KG1 (cell line): ENCODE measurements at regions not wholly inside any gene's neighbourhood (a gene's known extent, or its start where the extent isn't known, plus 50 kb on each side); places are given as distances from the start of the nearest gene placed in this dataset.
"Not testable (repeated sequence)": the region's sequence is repeated elsewhere in the genome, so short reads cannot be mapped to it uniquely, and the experiment has no call there.

ENCODE experiments used
- DNase-seq: peaks from one replicate; lab custom pipeline; 2025; lab: John Stamatoyannopoulos, UW

DNA sequence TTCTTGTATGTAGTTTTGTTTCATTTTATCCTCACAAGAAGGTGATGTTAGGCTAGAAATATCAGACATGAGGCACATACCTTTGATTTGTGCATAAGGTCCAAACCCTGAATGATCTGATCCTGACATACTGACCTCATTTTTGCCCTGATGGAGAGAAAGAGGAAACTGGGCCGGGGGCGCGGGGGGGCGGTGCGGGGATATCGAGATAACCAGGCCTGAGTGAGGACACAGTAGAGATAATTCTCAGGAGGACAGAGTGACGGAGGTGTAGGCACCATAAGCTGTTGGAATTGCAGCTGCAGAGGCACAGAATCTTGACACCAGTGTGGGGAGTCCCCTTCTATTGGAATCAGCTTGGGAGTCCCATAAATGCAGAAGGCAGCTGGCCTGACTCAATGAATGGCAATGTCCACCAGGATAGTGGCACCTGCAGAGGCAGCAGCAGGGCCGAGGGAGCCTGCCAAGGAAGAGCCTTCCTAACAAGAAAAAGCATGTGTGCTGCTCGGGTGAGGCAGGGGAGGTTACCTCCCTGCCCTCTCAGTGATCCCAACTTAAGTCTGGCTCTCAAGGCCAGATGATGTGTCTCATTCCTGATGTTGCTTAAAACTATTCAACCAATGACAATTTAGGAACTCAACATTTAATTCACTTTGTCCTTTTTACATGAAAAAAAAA, 234.3 kb upstream of the MSX2 start:
- no peak for DNase-seq

DNA sequence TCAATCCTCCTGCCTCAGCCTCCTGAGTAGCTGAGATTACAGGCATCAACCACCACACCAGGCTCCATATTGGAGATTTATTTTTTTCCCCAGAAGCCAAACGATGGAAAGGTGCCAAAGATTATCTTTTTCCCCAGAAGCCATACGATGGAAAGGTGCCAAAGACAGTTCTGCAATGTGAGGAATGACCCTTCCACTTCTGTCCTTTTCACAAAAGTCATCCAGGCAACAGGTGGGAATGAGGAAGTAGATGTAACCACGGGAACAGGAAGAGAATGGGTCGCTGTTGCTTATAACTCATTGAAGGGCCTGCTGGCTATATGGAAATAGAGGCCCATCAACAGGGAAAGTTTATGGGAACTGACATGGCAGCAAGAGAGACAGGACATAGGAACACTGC, 233.7 kb upstream of the MSX2 start:
- DNase-seq = no peak

DNA sequence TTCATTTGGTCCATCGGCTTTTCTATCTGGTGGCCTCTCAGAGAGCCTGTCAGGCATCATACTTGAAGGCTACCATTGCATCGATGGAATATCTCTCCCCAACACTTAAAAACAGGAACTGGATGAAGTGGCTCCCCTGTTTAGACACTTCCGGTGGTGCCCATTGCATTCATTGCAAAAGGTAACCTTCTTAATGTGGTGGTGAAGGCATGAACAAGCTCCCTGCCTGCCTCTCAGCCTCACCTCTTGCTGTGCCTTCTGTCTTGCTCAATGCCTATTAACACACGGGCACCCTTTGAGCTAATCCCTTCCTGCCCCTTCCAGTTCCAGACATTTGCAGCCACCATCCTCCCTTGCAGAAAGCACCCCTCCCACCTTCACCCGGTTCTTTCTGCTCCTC, 233.1 kb upstream of the MSX2 start:
- no peak for DNase-seq

GRCh38 chr5:174491761-174492350, 232.5 kb upstream of the MSX2 start:
- DNase-seq = no peak

DNA sequence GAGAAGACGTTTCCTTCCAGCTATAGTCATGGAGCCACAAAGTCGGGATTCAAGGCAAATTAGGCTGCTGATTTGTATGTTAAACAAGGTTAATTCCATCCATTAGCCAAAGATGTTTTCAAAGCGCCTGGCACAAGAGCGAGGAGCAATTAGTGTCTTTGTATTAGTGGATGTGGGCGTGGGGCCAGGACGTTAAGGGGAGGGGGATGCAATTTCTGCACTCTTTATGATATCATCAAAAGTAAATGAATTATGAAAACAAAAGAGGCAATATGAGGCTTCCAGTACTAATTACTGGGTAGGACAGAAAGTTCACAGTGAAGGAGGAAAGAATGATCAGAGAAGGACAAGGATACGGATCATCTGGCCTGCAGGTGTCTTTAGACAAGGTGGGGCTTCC, 230.9 kb upstream of the MSX2 start:
- no peak for DNase-seq

- DNase-seq = not testable (repeated sequence)
These were observed 226.4 kb upstream of the MSX2 start for GRCh38 chr5:174497939-174498338.

DNA sequence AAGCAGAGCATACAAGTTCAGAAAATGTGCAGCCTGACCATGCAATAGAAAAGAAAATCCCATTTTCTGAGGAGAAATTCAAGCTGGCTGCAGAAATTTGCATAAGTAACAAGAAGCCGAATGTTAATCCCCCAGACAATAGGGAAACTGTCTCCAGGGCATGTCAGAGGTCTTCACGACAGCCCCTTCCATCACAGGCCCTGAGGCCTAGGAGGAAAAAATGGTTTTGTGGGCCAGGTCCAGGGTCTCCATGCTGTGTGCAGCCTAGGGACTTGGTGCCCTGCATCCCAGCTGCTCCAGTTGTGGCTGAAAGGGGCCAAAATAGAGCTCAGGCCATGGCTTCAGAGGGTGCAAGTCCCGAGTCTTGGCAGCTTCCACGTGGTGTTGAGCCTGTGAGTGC, 225.8 kb upstream of the MSX2 start:
- not testable (repeated sequence) for DNase-seq

GRCh38 chr5:174500636-174501035, 223.7 kb upstream of the MSX2 start:
- DNase-seq = no peak

GRCh38 chr5:174501461-174502069, 222.8 kb upstream of the MSX2 start:
- DNase-seq = no peak

DNA sequence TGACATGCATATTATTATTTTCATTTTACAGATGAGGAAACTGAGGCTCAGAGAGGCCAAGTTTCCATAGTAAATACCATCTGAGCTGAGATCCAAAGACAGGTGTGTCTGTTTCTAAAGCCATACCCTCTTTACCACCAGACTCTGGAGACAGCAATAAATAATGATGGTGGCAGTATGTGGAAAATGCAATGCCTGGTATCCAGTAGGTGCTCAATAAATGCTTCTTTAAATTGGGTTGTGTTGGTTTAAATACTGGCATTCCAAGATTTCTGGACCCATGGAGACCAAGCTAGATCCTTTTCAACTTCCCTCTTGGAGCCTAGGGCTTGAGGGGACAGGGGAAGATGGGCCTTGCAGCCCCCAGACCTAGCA, 221.3 kb upstream of the MSX2 start:
- no peak for DNase-seq

DNA sequence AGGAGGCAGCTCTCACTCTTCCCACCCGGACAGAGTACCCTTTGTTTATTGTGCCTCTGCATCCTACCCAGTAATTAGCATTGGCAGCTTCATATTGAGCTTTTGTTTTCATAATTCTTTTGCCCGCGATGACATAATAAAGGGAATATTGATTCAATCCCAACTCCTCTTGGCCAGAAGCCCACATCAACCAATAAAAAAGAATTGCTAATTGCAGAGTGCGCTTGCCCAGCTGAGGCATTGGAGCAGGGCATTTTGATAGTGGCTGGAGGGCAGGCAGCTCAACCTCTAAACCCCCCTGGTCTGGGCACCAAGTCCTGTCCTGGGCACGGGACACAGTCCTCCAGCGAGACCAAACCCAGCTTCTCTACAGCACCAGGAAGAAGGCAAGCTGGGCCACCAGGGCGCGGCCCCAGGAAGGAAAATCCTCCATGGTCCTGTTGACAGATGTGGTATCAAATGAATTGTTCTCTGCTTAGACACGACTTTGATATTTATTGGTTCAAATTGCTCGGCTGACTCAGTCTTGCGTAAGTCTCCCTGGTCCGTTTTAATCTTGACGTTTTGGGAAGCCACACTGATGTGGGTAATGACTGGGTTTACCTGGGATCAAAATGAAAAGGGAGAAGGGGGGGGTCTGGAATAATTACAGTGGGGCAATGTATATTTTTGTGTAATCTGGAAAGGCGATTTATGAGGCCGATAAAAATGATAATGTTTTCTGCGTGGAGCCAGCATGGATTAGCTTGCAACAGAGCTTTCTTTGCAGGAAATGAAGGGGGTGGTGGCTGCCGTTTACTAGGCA, 220.7 kb upstream of the MSX2 start:
- no peak for DNase-seq

DNA sequence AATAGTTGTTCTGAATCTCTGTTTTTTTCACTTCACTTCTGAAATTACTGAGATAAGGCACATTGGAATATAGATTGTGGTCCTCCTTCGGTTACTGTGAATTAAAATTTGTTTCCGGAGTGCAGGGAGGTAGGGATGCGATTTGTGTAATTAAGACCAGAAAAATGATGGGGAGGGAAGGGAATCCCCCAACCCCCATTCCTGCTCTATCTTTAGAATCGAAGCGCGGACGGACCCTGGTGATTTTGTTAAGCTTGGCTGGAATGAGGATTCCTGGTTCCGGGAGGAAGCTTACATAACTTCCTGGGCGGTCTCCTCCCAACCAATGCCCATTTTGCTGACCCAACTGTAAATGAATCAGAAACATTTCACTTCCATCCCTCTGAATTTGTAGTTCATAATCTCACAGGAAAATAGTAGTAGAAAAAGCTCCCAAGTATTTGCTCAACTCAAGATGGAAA, 220.1 kb upstream of the MSX2 start:
- no peak for DNase-seq

GRCh38 chr5:174505621-174506020, 218.8 kb upstream of the MSX2 start:
- no peak for DNase-seq

DNA sequence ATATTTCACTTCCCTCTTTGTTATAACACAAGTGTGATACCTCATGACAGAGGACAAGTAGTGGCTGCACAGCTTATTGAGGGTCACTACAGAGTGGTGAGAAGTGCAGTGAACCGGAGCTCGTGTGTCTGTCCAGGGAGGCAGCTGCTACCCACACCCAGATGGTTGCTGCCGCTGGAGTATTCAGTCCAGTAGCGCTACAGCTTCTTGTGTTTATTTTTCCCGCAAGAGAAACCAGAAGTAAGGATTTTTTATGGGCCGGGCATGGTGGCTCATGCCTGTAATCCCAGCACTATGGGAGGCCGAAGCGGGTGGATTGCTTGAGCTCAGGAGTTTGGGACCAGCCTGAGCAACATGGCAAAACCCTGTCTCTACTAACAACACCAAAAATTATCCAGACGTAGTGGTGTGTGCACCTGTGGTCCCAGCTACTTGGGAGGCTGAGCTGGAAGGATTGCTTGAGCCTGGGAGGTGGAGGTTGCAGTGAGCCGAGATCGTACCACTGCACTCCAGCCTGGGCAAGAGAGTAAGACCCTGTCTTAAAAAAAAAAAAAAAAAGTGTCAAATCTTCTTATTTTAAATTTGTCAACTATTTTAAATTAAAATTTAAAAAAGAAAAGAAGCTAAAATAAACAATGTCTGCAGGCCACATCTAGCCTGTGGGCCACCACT, 213.5 kb upstream of the MSX2 start:
- not testable (repeated sequence) for DNase-seq

DNA sequence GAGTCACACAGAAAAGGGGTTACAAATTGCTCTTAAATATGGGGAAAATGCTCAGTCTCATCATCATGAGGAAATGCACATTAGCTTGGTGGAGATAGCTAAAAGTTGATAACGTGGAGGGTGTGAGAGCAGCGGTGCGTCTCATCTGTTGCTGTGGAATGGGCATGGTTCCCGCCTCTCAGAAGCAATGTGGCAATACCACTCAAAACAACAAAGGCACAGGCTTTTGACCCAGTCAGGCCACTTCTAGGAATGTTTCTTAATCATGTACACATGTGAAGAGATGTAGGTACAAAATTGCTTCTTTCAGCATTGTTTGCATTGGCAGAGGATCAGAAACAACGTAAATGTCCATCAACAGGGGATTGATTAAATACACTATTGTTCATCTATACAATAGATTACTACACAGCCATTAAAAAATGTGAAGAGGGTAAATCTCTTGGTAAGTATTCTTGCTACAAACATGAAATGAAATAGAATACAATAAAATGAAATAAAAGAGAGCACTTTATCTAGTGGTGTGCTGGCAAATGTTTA, 212.6 kb upstream of the MSX2 start:
- no peak for DNase-seq

DNA sequence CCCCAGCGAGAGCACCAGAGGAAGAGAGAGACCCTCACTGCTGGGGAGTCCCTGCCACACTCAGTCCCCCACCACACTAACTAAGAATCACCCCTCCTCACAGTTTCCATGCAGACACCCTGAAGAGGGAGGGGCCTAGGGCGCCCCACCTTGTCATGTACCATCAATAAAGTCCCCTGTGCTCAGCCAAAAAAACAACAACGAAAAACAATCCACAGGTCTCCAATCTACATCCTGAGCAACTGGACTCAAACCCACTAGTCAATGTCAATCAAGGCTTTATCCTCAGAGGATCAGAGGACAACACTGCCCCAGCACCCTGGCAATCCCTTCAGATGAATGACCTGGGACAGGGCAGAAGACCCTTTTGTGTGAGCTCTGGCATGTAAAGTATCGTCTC, 210.1 kb upstream of the MSX2 start:
- DNase-seq = no peak

GRCh38 chr5:174514983-174515394, 209.4 kb upstream of the MSX2 start:
- DNase-seq = no peak

DNA sequence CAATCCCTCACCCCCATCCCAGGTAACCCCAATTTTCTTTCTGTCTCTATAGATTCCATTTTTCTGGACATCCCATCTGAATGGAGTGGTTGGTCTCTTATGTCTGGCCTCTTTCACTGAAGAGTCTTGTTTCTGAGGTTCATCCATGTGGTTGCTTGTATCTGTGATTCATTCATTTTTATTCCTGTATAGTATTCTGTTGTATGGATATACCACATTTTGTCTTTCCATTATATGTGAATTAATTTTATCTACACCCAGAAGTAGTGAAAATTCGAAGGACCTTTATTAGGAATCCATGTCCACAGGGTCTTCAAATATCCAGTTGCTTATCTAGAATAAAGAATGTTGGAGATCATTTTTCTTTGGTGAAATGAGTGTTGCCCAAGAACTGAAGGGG, 207.6 kb upstream of the MSX2 start:
- DNase-seq = no peak

DNA sequence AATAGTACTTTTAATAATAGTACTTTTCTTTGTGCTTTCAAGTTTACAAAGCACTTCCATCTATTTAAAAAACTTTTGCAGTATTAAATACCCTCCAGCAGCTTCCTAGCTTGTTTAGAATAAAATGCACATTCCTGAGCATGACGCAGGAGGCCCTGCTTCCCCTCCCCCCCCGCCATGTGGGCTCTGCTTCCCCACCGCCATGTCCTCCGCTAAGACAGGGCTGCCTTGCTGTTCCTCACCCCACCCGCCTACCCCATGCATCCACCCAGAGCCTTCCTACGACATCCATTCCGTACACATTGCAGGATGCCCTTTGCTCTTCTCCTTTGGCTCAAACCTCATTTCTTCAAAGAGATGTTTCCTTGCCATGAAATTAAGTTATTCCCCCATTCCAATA, 205.9 kb upstream of the MSX2 start:
- DNase-seq = no peak

DNA sequence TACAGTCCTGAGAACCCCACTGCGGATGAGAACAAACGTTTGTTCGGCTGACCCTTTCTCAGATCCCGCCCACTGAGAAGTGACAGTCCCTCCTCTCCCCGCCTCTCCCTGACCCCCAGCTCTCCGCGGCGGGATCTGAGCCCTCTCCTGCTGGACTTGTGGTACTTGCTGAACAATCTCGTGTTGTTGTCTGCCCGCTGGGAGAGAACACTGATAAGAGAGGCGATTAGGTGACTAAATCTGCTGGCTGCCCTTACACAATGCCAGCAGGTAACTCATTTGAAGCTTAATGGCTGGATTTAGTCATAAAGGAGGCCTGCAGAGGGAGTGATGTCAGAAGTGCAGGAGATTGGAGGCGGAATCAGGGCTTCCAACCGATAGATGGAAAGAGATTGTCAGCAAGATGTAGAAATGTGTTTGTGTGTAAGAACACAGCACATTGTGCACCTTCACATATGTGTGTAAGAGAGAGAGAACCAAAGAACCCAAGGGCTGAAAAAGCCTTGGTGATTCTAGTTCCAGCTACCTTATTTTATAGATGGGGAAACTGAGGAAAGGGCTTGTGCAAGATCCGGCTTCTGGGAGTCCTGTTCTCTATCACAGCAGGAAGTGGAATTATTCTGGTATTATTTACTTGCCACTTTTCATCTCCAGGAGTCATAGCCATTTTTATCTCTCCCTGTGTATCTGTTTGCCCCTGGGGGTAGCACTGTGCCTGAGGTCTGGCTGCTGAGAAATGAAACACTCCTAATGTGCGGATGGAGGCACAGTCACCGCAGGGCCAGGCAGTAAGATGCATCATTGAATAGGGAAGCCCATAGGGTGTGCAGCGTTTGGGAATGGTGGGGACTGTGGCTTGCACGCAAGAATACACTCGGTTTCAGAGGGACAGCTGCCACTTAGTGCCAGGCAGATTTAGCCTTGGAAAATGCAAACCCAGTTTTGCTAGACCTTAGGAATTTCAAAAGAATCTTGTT, 203.7 kb upstream of the MSX2 start:
- no peak for DNase-seq

DNA sequence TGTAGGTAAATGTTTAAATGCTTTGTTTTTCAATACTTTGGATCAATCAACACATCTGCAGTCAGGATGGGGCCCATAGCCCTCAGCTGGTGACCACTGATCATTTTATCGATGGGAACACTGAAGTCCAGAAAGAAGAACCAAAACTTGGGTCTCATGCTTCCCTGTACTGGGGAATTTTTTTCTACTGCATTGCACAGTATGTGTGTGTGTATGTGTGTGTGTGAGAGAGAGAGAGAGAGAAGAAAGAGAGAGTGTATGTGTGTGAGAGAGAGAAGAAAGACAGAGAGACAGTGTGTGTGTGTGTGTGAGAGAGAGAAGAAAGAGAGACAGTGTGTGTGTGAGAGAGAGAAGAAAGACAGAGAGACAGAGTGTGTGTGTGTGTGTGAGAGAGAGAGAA, 202.9 kb upstream of the MSX2 start:
- DNase-seq = no peak
